HG03139 (cell line): ENCODE measurements at regions not wholly inside any gene's neighbourhood (a gene's known extent, or its start where the extent isn't known, plus 50 kb on each side); places are given as distances from the start of the nearest gene placed in this dataset.
"Not testable (repeated sequence)": the region's sequence is repeated elsewhere in the genome, so short reads cannot be mapped to it uniquely, and the experiment has no call there.

Experiments used
- ATAC-seq: cut with Tn5 transposase; IDR thresholded peaks from one replicate; pipeline ENCODE4 v1.9.1; 2021; ENCODE audit not compliant: unreplicated experiment

GRCh38 chrX:130467936-130468335 is 66.1 kb downstream of the RBMX2 start:
- no peak for ATAC-seq

GRCh38 chrX:130468395-130468923 is 66.7 kb downstream of the RBMX2 start:
- ATAC-seq: no peak

- ATAC-seq: no peak
Measured at GRCh38 chrX:130482871-130483270, 81.1 kb downstream of the RBMX2 start.

GRCh38 chrX:130485870-130486269 is 84.1 kb downstream of the RBMX2 start:
- no peak for ATAC-seq

GRCh38 chrX:130495502-130495901 is 93.7 kb downstream of the RBMX2 start:
- ATAC-seq: not testable (repeated sequence)

GRCh38 chrX:130497531-130497930 is 95.7 kb downstream of the RBMX2 start:
- no peak for ATAC-seq

GRCh38 chrX:130498653-130499274 is 97.0 kb downstream of the RBMX2 start:
- no peak for ATAC-seq

- ATAC-seq: no peak
Measured at GRCh38 chrX:130502016-130502570, 100.3 kb downstream of the RBMX2 start.

- ATAC-seq: no peak
Measured at GRCh38 chrX:130504019-130504418, 102.2 kb downstream of the RBMX2 start.

- no peak for ATAC-seq
Measured at GRCh38 chrX:130507015-130507414, 105.2 kb downstream of the RBMX2 start.

- ATAC-seq: not testable (repeated sequence)
Measured at GRCh38 chrX:130512534-130512933, 110.7 kb downstream of the RBMX2 start.

- no peak for ATAC-seq
Measured at GRCh38 chrX:130516123-130516522, 114.3 kb downstream of the RBMX2 start.

GRCh38 chrX:130523460-130524394 is 121.9 kb downstream of the RBMX2 start:
- no peak for ATAC-seq

- ATAC-seq: no peak
Measured at GRCh38 chrX:130524476-130525194, 122.8 kb downstream of the RBMX2 start.

- ATAC-seq: no peak
Measured at GRCh38 chrX:130529531-130529930, 127.7 kb downstream of the RBMX2 start.

GRCh38 chrX:130531066-130531465 is 129.3 kb downstream of the RBMX2 start:
- no peak for ATAC-seq

- no peak for ATAC-seq
Measured at GRCh38 chrX:130539721-130540321, 138.0 kb downstream of the RBMX2 start.

- no peak for ATAC-seq
Measured at GRCh38 chrX:130543603-130544325, 142.0 kb downstream of the RBMX2 start.

- ATAC-seq: no peak
Measured at GRCh38 chrX:130545796-130546195, 144.0 kb downstream of the RBMX2 start.

- ATAC-seq: not testable (repeated sequence)
Measured at GRCh38 chrX:130549382-130549781, 147.6 kb downstream of the RBMX2 start.
